ENCODE measurements at regions not wholly inside any gene's neighbourhood (a gene's known extent, or its start where the extent isn't known, plus 50 kb on each side); places are given as distances from the start of the nearest gene placed in this dataset.

DNA sequence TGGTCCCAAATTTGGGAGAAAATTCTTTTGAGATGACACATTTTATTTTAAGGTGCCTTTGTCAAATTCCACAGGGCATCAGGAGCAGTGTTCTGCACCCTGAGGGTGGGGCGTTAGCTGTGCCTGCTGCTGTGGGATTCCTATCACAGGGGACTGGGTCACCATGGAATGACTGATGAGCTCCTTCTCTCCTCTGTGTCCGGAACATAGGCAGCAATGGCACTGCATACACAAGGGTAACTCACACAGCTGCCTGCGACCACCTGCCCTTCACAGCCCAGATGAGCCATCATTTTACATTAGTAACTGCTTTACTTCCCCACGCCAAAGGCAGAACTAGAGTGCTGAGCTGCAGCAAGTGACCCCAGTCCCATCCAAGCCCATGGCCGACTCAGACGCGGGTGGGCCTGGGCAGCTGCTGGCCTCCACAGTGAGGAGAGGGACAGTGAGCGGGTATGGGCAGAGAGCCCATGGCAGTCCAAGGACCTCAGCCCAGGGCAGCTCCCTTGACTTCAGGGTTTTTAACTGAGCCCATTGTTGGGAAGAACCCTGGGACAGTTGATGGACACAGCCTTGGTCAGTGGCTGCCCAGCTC is 93.7 kb downstream of the GADD45G start:
- no peak for DNase-seq

DNA sequence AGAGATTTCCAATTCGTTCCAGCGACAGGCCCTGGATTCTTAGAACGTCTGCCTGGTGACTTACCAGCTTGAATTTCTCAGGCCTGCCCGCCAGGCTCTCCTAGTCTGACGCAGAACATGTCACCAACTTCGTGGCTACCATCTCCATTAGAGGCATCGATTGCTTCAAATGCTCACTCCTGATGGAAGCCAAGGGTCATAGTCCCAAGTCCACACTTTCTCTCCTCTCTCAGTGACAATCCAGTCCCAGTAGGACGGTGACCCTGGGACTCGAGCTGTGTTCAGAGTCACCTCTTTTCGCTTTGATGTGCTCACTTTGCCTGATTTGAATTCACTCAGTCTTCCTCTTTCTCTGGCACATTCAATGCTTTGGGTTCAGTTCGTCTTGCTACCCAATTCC is 94.8 kb downstream of the GADD45G start:
- no peak for DNase-seq

- DNase-seq, result peak; percentile 67
Measured at GRCh38 chr9:89701221-89701798, 96.5 kb downstream of the GADD45G start.

DNA sequence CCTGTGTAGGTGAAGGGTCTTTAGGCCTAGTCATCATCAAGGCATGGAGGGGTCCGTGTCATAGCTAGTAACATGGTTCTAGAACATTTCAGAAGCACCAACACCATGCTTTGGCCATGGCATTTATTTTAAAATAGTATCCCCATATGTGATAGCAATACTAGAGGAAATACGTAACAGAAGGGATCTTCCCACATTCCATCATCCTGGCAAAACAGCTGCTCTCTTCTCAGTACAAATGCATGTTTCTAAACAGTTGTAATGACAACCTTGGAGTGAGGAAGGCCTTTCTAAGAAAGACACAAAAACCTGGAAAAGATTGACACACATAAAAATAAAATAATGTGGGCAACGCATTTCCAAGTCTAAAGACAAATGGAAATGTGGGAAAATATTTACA is 97.6 kb downstream of the GADD45G start:
- DNase-seq, result no peak

GRCh38 chr9:89705651-89706050 is 100.8 kb downstream of the GADD45G start:
- no peak for DNase-seq

- DNase-seq, result no peak
Measured at GRCh38 chr9:89706086-89706485, 101.3 kb downstream of the GADD45G start.

DNA sequence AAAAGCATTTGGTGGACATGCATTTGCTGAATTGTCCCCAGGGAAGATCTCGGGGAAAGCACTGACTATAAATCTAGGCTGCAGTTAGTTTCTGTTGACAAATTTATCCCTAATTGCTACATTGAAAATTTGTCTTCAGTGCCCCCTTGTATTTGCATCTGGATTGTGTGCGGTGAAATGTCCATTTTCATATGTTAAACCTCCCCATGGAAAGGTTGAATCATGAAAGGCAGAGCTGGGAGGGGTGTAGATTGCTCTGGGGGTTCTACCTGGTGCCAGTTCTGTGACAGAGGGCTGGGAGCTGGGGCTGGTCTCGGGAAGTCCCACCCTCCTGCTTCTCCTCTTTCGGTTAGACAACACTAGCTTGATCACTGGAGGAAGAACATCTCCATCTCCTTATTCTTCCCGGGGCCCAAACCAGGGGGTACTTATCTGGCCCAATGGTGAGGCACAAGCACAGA is 101.9 kb downstream of the GADD45G start:
- DNase-seq, result no peak

DNA sequence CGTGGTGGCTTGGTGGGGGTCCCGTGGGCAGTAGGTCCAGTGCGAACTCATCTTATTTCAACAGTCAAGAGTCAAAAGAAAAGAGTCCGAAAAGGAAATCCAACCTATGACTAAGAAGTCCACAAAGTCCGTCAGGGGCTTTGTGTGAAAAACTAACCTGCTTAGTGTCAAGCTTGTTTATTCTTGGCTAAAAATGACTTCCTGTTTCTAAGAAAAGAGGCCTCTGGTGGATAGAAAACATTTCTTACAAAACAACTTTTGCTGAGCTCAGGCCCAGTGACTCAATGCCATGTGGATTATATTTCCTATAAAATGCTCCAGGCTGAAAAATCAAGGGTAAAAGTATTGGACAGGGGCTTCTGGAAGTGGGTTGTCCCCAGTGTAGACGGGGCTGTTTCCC is 105.9 kb downstream of the GADD45G start:
- no peak for DNase-seq

GRCh38 chr9:89711866-89712265 is 107.1 kb downstream of the GADD45G start:
- no peak for DNase-seq

DNA sequence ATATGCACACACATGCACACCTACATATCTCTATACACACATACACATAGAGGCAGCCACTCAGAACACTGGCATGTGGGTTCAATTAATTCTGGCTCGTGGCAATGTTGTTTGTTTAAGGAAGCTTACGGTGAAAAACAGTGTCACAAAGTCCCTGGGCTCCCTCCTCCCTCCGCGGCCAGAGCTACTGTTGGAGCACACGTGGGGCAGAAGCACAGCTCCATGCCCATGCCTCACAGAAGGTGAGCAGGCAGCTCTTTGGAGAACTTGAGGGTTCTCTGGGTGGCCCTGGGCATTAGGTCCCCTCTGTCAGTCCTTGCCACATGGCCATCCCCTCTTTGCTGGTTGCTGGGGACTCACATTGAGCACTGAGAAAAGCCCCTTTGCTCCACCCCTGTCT is 107.5 kb downstream of the GADD45G start:
- DNase-seq, result no peak

- no peak for DNase-seq
Measured at GRCh38 chr9:89714321-89714720, 109.5 kb downstream of the GADD45G start.

DNA sequence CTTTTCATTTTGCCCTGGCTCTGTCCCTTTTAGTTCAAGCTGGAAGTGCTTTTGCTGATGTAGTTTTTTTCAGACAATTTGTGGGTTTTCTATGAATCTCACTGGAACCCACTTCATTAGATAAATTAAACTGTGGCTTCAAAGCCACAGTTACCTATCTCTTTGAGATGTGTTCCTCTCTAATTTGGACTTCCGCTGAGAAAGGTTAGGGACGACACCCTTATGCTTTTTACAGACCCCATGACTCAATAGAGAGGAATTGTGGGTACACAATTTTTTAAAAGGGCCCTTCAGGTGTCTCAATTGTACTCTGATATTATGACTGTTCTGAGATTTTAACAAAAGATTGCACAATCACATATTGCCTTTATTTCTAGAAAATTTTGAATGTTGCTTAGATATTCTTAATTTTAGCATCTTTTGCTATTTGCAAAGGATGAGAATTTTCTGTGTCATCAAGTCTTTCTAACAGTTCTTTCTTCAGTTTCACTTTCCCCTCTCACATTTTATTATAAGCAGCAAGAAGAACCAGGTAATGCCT is 110.6 kb downstream of the GADD45G start:
- peak; percentile 39 for DNase-seq

DNA sequence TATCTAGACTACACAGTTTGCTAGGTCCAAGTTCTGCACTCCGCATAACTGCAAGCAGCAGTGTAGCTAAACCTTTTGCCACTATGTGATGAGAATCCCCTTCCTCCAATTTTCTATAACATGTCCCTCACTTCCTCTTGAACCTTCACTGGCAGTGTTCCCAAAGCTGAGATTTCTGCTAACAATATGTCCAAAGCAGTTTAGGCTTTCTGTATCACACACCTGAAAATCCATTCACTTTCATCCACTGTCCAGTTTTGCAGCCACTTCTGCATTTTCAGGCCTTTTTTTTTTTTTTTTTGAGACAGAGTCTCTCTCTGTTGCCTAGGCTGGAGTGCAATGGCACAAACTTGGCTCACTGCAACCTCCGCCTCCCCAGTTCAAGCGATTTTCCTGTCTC is 111.1 kb downstream of the GADD45G start:
- no peak for DNase-seq

DNA sequence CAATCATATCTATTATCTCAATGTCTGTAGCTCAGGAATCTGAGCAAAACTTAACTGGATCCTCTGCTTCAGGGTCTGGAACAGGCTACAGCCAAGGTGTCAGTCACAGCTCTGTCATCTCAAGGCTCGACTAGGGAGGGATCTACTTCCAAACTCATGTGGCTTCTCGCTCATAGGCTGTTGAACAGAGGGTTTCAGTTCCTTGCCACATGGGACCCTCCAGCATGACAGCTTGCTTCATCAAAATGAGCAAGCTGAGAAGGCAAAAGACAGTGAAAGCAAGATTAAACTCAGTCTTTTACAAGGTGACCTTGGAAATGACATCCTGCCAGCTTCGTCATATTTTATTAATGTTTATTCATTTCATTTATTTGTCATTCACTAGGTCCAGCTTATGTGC is 111.7 kb downstream of the GADD45G start:
- no peak for DNase-seq

DNA sequence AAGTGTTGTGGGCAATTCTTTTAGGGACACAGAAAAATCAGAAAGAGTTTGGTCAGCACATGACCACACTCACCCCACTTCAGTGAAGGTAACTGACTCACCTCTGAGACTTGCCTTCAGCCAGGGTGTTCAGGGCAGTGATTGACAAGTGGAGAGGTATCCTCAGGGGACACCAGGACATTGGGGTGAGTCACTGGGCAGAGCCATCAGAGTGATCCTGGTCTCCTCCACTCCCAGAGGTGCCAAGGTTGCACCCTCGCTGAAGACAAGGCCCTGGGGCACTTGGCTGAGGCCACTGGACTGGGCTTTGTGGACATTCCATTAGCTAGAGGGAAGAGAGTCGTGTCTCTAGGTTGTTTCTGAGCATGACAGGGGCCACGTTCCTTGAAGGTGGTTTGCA is 113.4 kb downstream of the GADD45G start:
- no peak for DNase-seq

DNA sequence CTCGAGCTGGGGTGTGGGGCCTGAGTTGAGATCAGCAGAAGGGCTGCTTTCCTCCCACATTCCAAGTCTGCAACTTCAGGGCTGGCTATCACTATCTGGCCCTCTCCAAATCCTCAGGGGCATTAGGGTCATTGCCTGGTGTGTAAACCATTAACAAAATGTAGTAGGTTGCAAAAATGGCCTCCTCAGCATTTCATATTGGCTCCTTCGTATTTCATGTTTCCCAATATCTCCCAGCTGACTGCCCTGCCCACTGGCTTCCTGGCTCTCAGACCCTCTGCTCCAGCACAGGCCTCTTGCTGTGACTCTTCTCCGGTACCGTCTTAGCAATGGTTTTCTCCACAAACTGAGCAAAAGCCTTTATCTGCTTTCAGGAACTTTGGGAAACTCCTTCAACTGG is 113.8 kb downstream of the GADD45G start:
- no peak for DNase-seq

GRCh38 chr9:89719202-89719601 is 114.4 kb downstream of the GADD45G start:
- DNase-seq, result no peak

DNA sequence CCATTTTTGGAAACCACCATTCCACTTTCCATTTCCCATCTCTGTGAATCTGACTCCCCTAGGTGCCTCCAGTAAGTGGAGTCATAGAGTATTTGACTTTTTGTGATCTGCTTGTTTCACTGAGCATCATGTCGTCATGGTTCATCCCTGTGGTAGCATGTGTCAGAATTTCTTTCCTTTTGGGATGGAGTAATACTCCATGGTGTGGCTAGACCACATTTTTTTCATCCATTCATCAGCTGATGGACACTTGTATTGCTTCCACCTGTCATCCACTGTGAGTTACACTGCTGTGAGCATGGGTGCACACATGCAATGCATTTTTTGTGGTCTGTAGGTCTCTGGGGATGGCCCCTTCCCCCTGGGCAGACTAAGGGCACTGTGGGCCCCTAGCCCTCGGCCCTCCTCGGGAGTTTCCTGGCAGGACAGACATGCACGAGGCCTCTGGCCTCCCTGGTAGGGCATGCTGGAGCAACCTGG is 115.9 kb downstream of the GADD45G start:
- no peak for DNase-seq

GRCh38 chr9:89721176-89721700 is 116.4 kb downstream of the GADD45G start:
- DNase-seq, result no peak

- DNase-seq, result no peak
Measured at GRCh38 chr9:89721971-89722530, 117.2 kb downstream of the GADD45G start.

DNA sequence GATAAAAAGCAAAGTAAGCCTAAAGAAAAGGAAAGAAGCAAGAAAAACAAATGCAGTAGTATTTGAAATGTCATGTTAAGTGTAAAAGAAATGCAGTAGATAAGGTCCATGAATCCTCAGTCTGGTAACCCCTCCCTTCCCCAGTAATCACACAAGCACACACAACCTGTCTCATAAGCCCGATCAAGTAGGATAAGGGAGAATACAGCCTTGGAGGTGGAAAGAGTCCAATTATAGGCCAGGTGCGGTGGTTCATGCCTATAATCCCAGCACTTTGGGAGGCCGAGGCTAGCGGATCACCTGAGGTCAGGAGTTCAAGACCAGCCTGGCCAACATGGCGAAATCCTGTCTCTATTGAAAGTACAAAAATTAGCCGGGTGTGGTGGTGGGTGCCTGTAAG is 117.9 kb downstream of the GADD45G start:
- no peak for DNase-seq

GRCh38 chr9:89723469-89724100 is 118.8 kb downstream of the GADD45G start:
- DNase-seq, result no peak

GRCh38 chr9:89724659-89725058 is 119.8 kb downstream of the GADD45G start:
- no peak for DNase-seq

GRCh38 chr9:89725271-89725670 is 120.5 kb downstream of the GADD45G start:
- no peak for DNase-seq
